ENCODE measurements at regions not wholly inside any gene's neighbourhood (a gene's known extent, or its start where the extent isn't known, plus 50 kb on each side); places are given as distances from the start of the nearest gene placed in this dataset.
A peak's percentile ranks its signal among the peaks of the same experiment; 100 is the strongest.
"Not testable (repeated sequence)": the region's sequence is repeated elsewhere in the genome, so short reads cannot be mapped to it uniquely, and the experiment has no call there.

- DNase-seq, result peak in 1 of 10 donors; percentile 61
- intact Hi-C loops (cut with DNase I), result loop anchor here (5.0 to 10.0 kb wide), 2 partner anchors 200 to 412 kb away; no protein-coding TSS in a partner anchor
Observed at GRCh38 chr9:124124729-124125650, 113.4 kb downstream of the LHX2 start.

- intact Hi-C loops (cut with DNase I), result loop anchor here (5.0 to 10.0 kb wide), 2 partner anchors 199 to 412 kb away; no protein-coding TSS in a partner anchor
- peak in 1 of 10 donors; percentile 52 for DNase-seq
Observed at GRCh38 chr9:124125651-124125977, 114.0 kb downstream of the LHX2 start.

GRCh38 chr9:124126648-124127646 lies 115.4 kb downstream of the LHX2 start:
- DNase-seq, result peak; percentile 36 to 95 (median 76)
- intact Hi-C loops (cut with DNase I), result loop anchor here (2.0 to 10.0 kb wide), 3 partner anchors 166 to 410 kb away; no protein-coding TSS in a partner anchor

DNA sequence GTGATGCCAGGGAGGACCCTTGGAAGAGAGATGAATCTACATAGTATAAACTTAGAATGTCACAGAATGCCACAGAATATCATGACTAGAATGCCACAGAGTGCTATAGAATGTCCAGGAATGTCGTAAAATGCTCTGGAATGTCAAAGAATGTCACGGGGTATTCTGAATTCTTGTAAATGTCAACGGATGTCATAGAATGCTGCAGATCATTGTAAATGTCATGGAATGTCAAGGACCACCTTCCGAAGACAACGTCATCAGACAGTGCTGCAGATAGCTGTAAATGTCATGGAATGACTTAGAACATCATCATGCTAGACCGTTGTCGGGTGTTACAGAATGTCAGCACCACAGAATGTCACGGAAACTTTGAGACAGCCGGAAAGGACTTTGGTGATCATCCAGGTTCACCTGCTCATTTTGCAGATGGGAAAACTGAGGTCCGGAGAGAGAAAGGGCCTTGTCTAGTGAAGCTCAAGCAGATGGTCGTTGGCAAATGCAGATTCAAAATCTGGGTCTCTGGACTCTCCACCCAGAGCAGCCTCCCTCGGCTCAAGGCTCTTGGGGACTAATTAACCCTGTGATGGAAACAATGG lies 117.1 kb downstream of the LHX2 start:
- no peak for DNase-seq
- intact Hi-C loops (cut with DNase I), result loop anchor here (5.0 to 10.0 kb wide), 2 partner anchors 196 to 409 kb away; no protein-coding TSS in a partner anchor

DNA sequence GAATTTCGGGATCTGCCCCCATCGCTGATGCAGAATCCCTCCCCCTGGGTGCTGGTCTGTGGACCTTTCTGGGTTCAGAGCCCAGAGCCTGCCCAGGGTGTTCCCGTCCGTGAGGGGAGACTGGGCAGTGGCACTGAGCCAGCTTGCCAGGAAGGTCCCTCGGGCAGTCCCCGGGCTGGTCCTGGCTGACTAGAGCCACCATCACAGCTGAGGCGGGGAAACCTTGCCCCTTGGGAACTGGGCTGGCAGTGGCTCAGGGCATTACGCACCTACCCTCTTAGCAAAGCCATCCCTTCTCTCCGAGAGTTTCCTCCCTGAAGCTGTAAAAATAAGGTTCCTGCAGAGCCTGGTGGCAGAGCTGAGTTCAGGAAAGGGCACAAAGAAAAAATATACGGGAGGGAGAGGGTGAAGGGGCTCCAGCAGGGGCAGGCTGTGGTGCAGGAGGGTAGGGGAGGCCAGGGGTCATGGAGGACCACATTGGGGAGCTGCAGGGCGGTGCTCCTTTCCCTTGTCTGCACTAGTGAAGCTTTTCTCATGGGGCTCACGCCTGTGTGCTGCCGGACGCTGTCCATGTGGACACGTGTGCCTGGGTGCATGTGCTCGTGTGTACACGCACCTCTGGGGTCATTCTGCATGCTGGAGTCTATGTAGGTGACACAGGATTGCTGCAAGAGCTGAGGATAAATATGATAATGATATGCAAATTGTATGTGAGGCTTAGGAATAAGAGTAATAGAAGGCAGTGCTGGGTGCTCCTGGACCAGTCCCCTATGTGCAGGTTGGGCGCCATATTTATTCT lies 118.9 kb downstream of the LHX2 start:
- intact Hi-C loops (cut with DNase I), result loop anchor here (10.0 kb wide), 1 partner anchor 74 kb away; no protein-coding TSS in a partner anchor
- DNase-seq, result peak in 1 of 10 donors; percentile 11

DNA sequence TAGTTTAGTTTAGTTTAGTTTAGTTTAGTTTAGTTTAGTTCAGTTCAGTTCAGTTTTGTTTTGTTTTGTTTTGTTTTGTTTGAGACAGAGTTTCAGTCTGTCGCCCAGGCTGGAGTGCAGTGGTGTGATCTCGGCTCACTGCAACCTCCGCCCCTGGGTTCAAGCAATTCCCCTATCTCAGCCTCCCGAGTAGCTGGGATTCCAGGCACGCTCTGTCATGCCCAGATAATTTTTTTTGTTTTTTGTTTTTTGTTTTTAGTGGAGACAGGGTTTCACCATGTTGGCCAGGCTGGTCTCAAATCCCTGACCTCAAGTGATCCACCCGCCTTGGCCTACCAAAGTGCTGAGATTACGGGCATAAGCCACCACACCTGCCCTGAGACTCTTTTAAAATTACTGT lies 120.0 kb downstream of the LHX2 start:
- intact Hi-C loops (cut with DNase I), result loop anchor here (10.0 kb wide), 1 partner anchor 73 kb away; no protein-coding TSS in a partner anchor
- DNase-seq, result not testable (repeated sequence)

- intact Hi-C loops (cut with DNase I), result loop anchor here (10.0 kb wide), 1 partner anchor 72 kb away; no protein-coding TSS in a partner anchor
- no peak for DNase-seq
Observed at GRCh38 chr9:124132671-124133147, 121.1 kb downstream of the LHX2 start.

- intact Hi-C loops (cut with DNase I), result loop anchor here (10.0 kb wide), 1 partner anchor 71 kb away; no protein-coding TSS in a partner anchor
- peak in 8 of 10 donors; percentile 16 to 86 (median 42) for DNase-seq
Observed at GRCh38 chr9:124133727-124134126, 122.2 kb downstream of the LHX2 start.

- DNase-seq, result no peak
- intact Hi-C loops (cut with DNase I), result loop anchor here (10.0 kb wide), 1 partner anchor 70 kb away; no protein-coding TSS in a partner anchor
Observed at GRCh38 chr9:124134526-124134925, 123.0 kb downstream of the LHX2 start.

- no peak for DNase-seq
- intact Hi-C loops (cut with DNase I), result loop anchor here (10.0 kb wide), 1 partner anchor 69 kb away; no protein-coding TSS in a partner anchor
Observed at GRCh38 chr9:124135813-124136365, 121.9 kb upstream of the NEK6 start.

GRCh38 chr9:124137009-124137943 lies 120.5 kb upstream of the NEK6 start:
- DNase-seq, result no peak
- intact Hi-C loops (cut with DNase I), result loop anchor here (10.0 kb wide), 1 partner anchor 68 kb away; no protein-coding TSS in a partner anchor

DNA sequence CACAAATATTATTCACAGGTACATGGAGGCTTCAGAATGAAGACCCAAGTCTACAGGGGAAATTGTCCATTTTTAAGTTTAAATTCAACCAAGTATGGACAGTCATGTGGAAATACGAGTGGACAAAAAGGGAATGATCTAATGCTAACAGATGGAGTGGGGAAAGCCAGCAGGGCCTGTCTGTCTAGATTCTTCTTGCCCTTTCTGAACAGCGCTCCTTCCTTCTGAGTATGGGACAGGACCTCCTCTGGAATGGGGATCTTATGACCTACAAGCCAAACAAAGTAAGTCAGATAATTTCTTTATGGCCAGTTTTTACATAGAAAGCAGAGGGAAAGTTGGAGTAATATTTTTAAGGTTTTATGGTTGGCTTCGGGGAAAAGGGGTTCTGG lies 119.8 kb upstream of the NEK6 start:
- DNase-seq, result no peak
- intact Hi-C loops (cut with DNase I), result loop anchor here (10.0 kb wide), 1 partner anchor 67 kb away; no protein-coding TSS in a partner anchor

DNA sequence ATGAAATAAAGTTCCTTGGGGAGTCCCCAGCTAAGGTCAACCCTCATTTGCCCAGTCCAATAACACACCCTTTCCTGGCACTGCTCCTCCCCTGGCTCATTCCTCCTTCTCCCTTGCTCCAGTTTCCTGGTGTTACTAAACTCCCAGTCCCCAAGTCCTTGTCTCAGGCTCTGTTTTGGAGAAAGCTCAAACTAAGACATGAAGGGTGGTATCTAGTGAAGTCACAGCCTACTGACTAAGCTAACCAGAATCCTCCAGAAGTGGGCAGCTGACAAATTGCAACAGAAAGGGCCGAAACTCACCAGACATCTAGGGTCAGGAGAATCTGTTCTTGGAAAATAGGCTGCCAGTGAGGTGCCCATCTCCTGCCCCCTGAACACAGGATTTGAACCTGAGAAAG lies 118.7 kb upstream of the NEK6 start:
- intact Hi-C loops (cut with DNase I), result loop anchor here (10.0 kb wide), 1 partner anchor 66 kb away; no protein-coding TSS in a partner anchor
- no peak for DNase-seq

DNA sequence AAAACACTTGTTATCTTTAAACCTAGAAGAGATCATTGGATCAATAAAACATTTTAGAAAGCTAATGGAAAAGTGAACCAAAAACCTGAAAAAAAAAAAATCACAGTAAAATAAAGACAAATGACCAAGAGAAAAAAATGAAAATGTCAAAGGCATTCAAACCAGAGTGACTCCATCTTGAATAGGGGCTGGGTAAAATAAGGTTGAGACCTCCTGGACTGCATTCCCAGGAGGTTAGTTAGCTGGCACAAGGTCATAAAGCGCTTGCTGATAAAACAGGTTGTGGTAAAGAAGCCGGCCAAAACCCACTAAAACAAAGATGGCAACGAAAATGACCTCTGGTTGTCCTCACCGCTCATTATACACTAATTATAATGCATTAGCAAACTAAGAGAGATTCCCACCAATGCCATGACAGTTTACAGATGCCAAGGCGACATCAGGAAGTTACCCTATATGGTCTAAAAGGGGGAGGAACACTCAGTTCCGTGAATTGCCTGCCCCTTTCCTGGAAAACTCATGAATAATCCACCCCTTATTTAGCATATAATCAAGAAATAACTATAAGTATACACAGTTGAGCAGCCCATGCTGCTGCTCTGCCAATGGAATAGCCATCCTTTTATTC lies 116.7 kb upstream of the NEK6 start:
- intact Hi-C loops (cut with DNase I), result no loop called here
- DNase-seq, result no peak

DNA sequence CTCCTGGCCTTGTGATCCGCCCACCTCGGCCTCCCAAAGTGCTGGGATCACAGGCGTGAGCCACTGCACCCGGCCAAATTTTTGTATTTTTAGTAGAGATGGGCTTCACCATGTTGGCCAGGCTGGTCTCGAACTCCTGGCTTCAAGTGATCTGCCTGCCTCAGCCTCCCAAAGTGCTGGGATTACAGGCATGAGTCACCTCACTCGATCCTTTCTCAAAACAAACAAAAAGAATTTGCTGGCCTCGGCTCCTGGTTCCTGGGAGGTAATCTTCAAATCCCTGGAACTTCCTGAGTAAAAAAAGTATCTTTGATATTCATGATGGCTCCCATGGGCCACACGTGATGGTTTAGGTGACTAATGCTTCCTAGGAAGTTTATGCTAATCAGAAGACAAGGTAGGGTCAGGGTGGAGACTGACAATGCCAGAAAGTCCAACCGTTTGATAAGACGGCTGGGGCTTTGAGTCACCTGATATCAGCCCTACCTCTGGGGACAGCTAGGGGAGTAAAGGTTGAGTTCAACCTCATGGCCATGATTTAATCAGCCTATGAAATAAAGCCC lies 113.1 kb upstream of the NEK6 start:
- DNase-seq, result not testable (repeated sequence)

DNA sequence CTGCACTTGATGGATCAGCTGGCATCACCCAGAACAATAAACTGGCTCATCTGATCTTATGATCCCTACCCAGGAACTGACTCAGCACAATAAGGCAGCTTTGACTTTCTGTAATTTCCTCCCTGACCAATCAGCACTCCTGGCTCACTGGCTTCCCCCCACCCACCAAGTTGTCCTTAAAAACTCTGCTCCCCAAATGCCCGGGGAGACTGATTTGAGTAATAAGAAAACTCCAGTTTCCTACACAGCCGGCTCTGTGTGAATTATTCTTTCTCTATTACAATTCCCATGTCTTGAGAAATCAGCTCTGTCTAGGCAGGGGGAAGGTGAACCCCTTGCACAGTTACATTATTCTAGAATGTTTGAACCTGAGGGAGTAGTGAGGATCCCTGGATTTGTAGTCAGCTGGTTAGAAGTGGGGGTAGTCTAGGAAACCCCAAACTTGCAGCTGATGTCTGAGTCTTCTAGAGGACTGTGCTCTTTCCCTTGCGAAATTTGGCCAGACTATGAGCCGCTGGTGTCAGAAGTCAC lies 111.7 kb upstream of the NEK6 start:
- DNase-seq, result no peak
- intact Hi-C loops (cut with DNase I), result no loop called here

More for the DNA sequence above, 113.1 kb upstream of the NEK6 start:
- intact Hi-C loops (cut with DNase I), result not testable (repeated sequence)

All from posterior cingulate gyrus (tissue), 11 donors.